Tongue (tissue), 1 donor: ENCODE measurements at regions not wholly inside any gene's neighbourhood (a gene's known extent, or its start where the extent isn't known, plus 50 kb on each side); places are given as distances from the start of the nearest gene placed in this dataset.
A peak's percentile ranks its signal among the peaks of the same experiment; 100 is the strongest.

Source experiments
- DNase-seq: peaks from one replicate; pipeline ENCODE4 v3.0.0-alpha.2; 2015

GRCh38 chr18:41538751-41539150 lies 416.3 kb upstream of the PIK3C3 start:
- DNase-seq = no peak

GRCh38 chr18:41537666-41538065 lies 417.4 kb upstream of the PIK3C3 start:
- DNase-seq = no peak

- no peak for DNase-seq
These were observed 422.5 kb upstream of the PIK3C3 start for GRCh38 chr18:41532344-41533086.

- DNase-seq = no peak
These were observed 424.1 kb upstream of the PIK3C3 start for GRCh38 chr18:41530970-41531369.

GRCh38 chr18:41529093-41529492 lies 425.9 kb upstream of the PIK3C3 start:
- DNase-seq = no peak

GRCh38 chr18:41526054-41526453 lies 429.0 kb upstream of the PIK3C3 start:
- DNase-seq = no peak

GRCh38 chr18:41524674-41525470 lies 430.2 kb upstream of the PIK3C3 start:
- peak; percentile 11 for DNase-seq

- DNase-seq = no peak
These were observed 437.9 kb upstream of the PIK3C3 start for GRCh38 chr18:41517142-41517541.

GRCh38 chr18:41513438-41513837 lies 441.6 kb upstream of the PIK3C3 start:
- no peak for DNase-seq

GRCh38 chr18:41504316-41504715 lies 450.7 kb upstream of the PIK3C3 start:
- no peak for DNase-seq

- no peak for DNase-seq
These were observed 453.2 kb upstream of the PIK3C3 start for GRCh38 chr18:41501848-41502247.

GRCh38 chr18:41499345-41499744 lies 455.7 kb upstream of the PIK3C3 start:
- no peak for DNase-seq

GRCh38 chr18:41490861-41491260 lies 464.2 kb upstream of the PIK3C3 start:
- no peak for DNase-seq

GRCh38 chr18:41486575-41486974 lies 468.5 kb upstream of the PIK3C3 start:
- DNase-seq = no peak

GRCh38 chr18:41484069-41484468 lies 471.0 kb upstream of the PIK3C3 start:
- DNase-seq = no peak

- DNase-seq = no peak
These were observed 472.5 kb upstream of the PIK3C3 start for GRCh38 chr18:41482501-41482900.

GRCh38 chr18:41466436-41467160 lies 488.4 kb upstream of the PIK3C3 start:
- DNase-seq = no peak

- no peak for DNase-seq
These were observed 489.6 kb upstream of the PIK3C3 start for GRCh38 chr18:41465386-41465785.

- DNase-seq = no peak
These were observed 490.8 kb upstream of the PIK3C3 start for GRCh38 chr18:41464278-41464677.

- no peak for DNase-seq
These were observed 492.1 kb upstream of the PIK3C3 start for GRCh38 chr18:41462946-41463345.

GRCh38 chr18:41461114-41461513 lies 493.9 kb upstream of the PIK3C3 start:
- no peak for DNase-seq

GRCh38 chr18:41459656-41460055 lies 495.4 kb upstream of the PIK3C3 start:
- no peak for DNase-seq

- DNase-seq = no peak
These were observed 496.7 kb upstream of the PIK3C3 start for GRCh38 chr18:41458376-41458775.
